ACC112 (cell line): ENCODE measurements at regions not wholly inside any gene's neighbourhood (a gene's known extent, or its start where the extent isn't known, plus 50 kb on each side); places are given as distances from the start of the nearest gene placed in this dataset.
"Not testable (repeated sequence)": the region's sequence is repeated elsewhere in the genome, so short reads cannot be mapped to it uniquely, and the experiment has no call there.

Experiments used
- H2AFZ ChIP-seq: fragments of 200-600 bp; sonication (generic); one replicate; pipeline ENCODE4 v1.6.0; 2017; ENCODE audit warnings: antibody characterized with exemption, low read length; ENCODE audit not compliant: unreplicated experiment
- H3K27ac ChIP-seq: fragments of 200-600 bp; sonication (generic); 2 replicates; pipeline ENCODE4 v1.5.1; 2014; ENCODE audit warnings: low read depth, mild to moderate bottlenecking, antibody characterized with exemption, low read length, moderate library complexity
- H3K27me3 ChIP-seq: fragments of 200-600 bp; sonication (generic); 2 replicates; pipeline ENCODE4 v1.6.1; 2014; ENCODE audit warnings: mild to moderate bottlenecking, antibody characterized with exemption, low read length, moderate library complexity, mixed read lengths; ENCODE audit not compliant: insufficient read depth
- H3K36me3 ChIP-seq: fragments of 200-600 bp; sonication (generic); 2 replicates; pipeline ENCODE4 v1.6.1; 2016; ENCODE audit warnings: mild to moderate bottlenecking, antibody characterized with exemption, low read length, moderate library complexity, mixed read lengths; ENCODE audit not compliant: insufficient read depth
- H3K4me1 ChIP-seq: fragments of 200-600 bp; sonication (generic); one replicate; pipeline ENCODE4 v1.6.1; 2016; ENCODE audit warnings: low read length, mixed read lengths; ENCODE audit not compliant: insufficient read depth, unreplicated experiment, control insufficient read depth
- H3K4me3 ChIP-seq: fragments of 200-600 bp; sonication (generic); 2 replicates; pipeline ENCODE4 v1.5.1; 2014; ENCODE audit warnings: mild to moderate bottlenecking, low read depth, low read length
- H3K79me2 ChIP-seq: fragments of 200-600 bp; sonication (generic); one replicate; pipeline ENCODE4 v1.6.0; 2016; ENCODE audit warnings: low read length; ENCODE audit not compliant: control insufficient read depth, unreplicated experiment, insufficient read depth

- not testable (repeated sequence) for H3K79me2 ChIP-seq, H3K36me3 ChIP-seq, H3K4me3 ChIP-seq, H3K27me3 ChIP-seq, H3K4me1 ChIP-seq, H2AFZ ChIP-seq, H3K27ac ChIP-seq
These were observed 161.5 kb downstream of the GOLGA6L4 start for GRCh38 chr15:84397066-84397465.

- H3K36me3 ChIP-seq, H3K4me1 ChIP-seq, H2AFZ ChIP-seq, H3K27me3 ChIP-seq, H3K4me3 ChIP-seq, H3K27ac ChIP-seq, H3K79me2 ChIP-seq: not testable (repeated sequence)
These were observed 162.5 kb downstream of the GOLGA6L4 start for GRCh38 chr15:84398087-84398486.

GRCh38 chr15:84398763-84399701, 163.5 kb downstream of the GOLGA6L4 start:
- H3K4me3 ChIP-seq = no peak overlapping the region
- no peaks in the 10 kb centered on the region for H3K4me1 ChIP-seq
- no peaks in the 10 kb centered on the region for H3K36me3 ChIP-seq
- H2AFZ ChIP-seq = no peak overlapping the region
- H3K27me3 ChIP-seq = no peaks in the 10 kb centered on the region
- H3K27ac ChIP-seq = no peak overlapping the region
- no peaks in the 10 kb centered on the region for H3K79me2 ChIP-seq

- no peaks in the 10 kb centered on the region for H3K79me2 ChIP-seq
- no peaks in the 10 kb centered on the region for H3K36me3 ChIP-seq
- no peak overlapping the region for H2AFZ ChIP-seq
- no peaks in the 10 kb centered on the region for H3K4me1 ChIP-seq
- H3K4me3 ChIP-seq = no peak overlapping the region
- H3K27me3 ChIP-seq = no peaks in the 10 kb centered on the region
- H3K27ac ChIP-seq = no peak overlapping the region
These were observed 164.6 kb downstream of the GOLGA6L4 start for GRCh38 chr15:84400017-84400740.

- H3K27me3 ChIP-seq = no peaks in the 10 kb centered on the region
- H3K4me3 ChIP-seq = no peak overlapping the region
- H3K27ac ChIP-seq = no peak overlapping the region
- H3K36me3 ChIP-seq = no peaks in the 10 kb centered on the region
- no peaks in the 10 kb centered on the region for H3K79me2 ChIP-seq
- H3K4me1 ChIP-seq = no peaks in the 10 kb centered on the region
- no peak overlapping the region for H2AFZ ChIP-seq
These were observed 165.2 kb downstream of the GOLGA6L4 start for GRCh38 chr15:84400820-84401219.

GRCh38 chr15:84401461-84401860, 165.9 kb downstream of the GOLGA6L4 start:
- H3K27me3 ChIP-seq, H3K36me3 ChIP-seq, H3K4me3 ChIP-seq, H3K79me2 ChIP-seq, H2AFZ ChIP-seq, H3K27ac ChIP-seq, H3K4me1 ChIP-seq: not testable (repeated sequence)

- H3K4me3 ChIP-seq, H2AFZ ChIP-seq, H3K27me3 ChIP-seq, H3K36me3 ChIP-seq, H3K4me1 ChIP-seq, H3K27ac ChIP-seq, H3K79me2 ChIP-seq: not testable (repeated sequence)
These were observed 166.6 kb downstream of the GOLGA6L4 start for GRCh38 chr15:84401891-84402840.

- Histone ChIP-seq H3K27ac (no peak overlapping the region), H3K27me3 (no peaks in the 10 kb centered on the region), H3K4me3 (no peak overlapping the region), H2AFZ (no peak overlapping the region), H3K4me1 (no peaks in the 10 kb centered on the region), H3K79me2 (no peaks in the 10 kb centered on the region), H3K36me3 (no peaks in the 10 kb centered on the region)
These were observed 167.5 kb downstream of the GOLGA6L4 start for GRCh38 chr15:84402856-84403608.

GRCh38 chr15:84409357-84409756, 173.8 kb downstream of the GOLGA6L4 start:
- H3K4me1 ChIP-seq, H3K27me3 ChIP-seq, H3K36me3 ChIP-seq, H3K79me2 ChIP-seq, H2AFZ ChIP-seq, H3K4me3 ChIP-seq, H3K27ac ChIP-seq: not testable (repeated sequence)
